Right kidney (tissue), 1 donor: ENCODE measurements at regions not wholly inside any gene's neighbourhood (a gene's known extent, or its start where the extent isn't known, plus 50 kb on each side); places are given as distances from the start of the nearest gene placed in this dataset.

Source experiments
- DNase-seq: peaks from one replicate; pipeline ENCODE4 v3.0.0-alpha.2; 2016

DNA sequence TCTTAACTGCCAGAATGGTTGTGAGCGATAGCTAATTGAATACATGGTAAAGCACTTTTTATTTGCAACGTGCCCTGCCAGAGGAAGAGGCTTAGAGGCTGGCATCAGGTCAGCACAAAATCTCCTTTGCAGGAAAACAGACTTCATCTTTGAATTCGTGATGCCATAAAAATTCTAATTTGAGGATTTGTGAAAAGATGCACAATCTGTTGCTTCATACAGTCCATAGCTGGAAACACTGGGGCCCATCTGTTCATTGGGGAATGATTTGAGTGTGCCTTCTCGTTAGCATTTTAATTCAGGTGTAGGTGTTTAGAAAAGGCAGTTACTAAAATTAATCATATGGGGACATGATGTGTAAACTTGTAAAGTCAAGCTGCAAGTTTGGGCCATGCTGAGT lies 876.0 kb downstream of the SLC4A3 start:
- DNase-seq: no peak

DNA sequence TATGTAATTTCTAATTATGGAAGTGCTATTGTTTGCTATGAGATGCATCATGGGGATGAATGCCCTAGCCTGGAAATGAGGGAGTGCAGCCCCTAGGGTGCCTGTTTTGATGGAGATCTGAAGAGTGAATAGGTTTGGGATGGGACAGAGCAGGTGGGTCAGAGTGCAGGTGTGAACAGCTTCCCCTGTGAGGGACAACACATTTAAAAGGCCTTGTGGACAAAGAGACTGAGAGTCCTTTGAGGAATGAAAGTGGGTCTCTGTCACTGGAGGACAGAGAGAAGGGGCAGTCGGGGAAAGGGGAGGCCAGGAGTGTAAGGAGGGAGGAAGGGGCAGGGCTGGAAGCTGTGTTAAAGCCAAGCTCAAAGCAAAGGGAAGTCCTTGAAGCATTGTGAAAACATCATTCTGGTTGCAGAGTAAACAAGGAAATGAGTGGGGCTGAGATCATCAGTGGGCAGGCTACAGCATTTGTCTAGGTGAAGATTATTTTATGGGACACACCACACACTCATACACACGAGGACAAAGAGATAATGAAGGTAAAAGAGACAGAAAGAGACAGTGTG lies 877.6 kb downstream of the SLC4A3 start:
- DNase-seq: no peak

DNA sequence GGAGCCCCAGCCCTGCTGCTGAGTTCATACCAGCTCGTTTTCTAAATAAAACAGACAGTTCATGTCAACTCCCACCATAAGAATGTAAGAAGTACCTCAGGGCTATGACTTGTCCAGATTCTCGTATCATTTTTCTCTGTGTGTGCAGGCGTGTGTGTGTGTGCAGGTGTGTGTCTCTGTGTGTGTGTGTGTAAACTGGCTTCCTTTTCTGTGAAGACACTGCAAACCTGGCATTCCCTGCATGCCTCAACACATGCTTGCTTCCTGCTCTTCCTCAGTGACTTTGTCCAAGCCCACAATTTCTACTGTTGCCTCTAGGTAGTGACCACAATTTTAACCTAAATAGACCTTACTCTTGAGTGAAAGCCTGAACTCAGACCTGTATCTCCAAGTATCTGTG lies 879.0 kb downstream of the SLC4A3 start:
- no peak for DNase-seq

DNA sequence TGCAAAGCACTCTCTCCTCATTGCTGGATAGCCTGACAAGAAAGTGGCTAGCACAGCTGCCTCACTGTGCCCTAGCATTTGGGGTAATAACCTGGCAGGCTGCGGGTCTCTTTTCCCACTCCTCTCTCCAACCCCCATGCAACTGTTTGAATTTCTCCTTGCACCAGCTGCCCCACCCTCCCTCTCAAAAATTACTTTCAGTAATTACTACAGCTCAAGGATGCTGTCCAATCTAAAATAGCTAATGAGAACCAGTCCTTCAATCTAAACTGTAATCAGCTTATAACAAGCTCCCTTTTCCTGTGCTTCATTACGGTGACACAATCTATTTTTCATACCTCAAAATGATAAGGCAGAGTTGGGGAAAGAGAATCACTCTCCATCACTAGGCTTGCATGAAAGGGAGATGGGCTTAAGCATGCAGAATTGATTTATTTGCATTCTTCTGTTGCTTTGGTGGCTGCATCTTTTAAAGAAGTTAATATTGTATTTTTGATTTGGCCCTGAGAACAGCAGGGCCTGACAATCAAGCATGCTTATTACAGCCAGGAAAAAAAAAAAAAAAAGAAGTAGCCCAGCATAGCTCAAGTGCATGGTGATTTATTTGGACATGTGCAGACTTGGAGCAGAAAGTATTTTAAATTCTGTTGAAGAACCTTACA lies 881.8 kb downstream of the SLC4A3 start:
- DNase-seq: no peak

DNA sequence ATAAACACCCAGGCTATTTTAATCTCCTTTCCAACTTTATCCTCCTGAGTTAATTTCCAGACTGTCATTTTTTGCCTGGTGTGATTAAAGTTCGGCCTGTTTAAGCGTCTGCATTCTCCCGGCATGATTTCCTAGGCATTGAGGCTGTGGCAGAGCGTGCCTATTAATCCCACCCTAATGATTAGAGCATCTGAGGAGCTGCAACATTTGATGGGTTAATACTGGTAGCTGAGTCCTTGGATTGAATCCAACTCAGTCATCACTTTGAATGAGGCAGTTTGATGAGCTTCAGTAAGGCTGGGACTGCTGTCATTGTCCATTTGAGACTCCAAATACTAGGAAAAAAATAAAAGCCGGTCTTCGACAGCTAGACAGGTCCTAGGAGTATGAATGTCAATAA lies 882.5 kb downstream of the SLC4A3 start:
- DNase-seq: no peak

DNA sequence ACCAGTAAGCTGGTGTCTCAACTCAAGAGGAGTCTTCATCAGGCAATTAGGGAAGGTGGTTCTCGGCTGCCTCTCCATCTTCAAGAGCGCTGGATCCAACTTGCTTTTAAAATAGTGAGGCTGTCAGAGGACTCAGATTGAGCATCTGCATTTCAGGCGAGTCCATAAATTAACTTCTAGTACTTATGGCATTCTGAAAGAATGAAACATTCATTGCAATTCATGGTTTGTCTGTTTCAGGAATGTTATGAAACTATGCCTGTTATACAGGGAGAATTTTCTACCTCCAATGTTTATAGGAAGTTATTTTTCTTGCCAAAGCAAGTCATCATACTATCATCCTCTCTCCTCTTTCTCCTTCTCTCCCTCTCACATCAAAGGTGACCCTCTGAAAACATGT lies 883.2 kb downstream of the SLC4A3 start:
- no peak for DNase-seq

DNA sequence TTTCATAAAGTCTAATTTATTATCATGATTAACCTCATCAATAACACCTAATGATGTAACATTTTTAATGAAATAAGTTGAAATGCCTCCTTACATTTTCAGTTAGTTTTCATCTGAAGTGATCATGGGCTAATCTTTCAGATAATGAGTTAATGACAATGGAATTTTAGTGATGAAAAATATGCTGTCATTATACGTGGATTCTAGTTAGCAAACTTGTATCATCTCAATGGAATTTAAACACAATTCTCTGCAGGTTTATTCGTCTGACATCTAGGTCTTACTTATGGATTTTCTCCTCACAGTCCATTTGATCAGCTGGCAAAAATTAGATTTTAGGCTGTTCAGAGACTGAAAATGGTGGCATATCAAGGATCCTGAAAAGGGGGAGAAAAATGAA lies 885.0 kb downstream of the SLC4A3 start:
- DNase-seq: no peak

DNA sequence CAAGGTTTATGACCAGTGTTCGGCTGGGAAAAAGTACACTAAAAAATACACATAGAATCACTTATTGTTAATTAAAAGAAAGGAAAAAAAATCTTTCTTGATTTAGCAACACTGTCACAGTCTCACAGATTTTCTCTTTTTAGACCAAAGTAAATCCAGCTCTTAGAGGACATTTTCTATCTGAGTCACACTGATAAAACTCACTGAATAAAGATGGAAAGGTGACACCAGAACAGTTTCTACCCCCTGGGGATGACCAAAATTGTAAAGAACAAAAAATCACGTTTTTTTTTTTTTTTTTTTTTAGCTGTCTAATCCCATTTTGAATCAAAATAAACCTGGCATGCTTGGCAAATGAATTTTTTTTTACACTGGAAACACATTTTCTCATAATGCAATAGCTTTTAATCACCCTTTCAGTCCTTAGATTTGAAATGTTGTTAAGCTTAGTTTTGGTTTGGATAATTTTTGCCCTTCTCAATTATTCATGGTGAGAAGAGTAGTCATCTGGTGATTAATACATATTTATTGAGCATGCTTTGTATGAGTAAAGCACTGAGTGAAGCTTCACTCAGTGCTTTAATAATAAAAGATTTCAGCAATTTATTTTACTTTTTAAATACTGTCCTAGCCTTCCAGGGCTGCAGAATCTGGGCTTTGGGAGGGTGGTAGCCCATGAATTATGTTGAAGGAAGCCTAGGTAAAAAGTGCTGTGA lies 886.3 kb downstream of the SLC4A3 start:
- DNase-seq: no peak

DNA sequence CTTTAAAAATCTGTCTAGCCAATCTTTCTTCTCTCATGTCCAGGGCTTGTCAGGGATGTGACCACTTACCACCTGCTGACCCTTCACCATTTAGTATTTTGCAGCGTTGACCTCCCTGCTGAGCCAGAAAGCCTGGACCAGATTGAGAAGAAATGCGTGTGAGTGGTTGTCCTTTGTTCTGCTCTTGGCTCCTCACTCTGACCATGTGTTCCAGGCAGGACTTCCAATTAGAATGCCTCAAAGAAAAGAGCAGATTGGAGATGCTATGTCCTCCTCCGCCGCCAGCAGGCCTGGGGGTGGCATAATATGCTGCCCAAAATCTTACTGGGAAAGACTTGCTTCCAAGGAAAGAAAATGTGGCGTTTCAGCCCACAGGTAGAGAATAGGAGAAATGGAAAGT lies 894.1 kb downstream of the SLC4A3 start:
- DNase-seq: no peak

DNA sequence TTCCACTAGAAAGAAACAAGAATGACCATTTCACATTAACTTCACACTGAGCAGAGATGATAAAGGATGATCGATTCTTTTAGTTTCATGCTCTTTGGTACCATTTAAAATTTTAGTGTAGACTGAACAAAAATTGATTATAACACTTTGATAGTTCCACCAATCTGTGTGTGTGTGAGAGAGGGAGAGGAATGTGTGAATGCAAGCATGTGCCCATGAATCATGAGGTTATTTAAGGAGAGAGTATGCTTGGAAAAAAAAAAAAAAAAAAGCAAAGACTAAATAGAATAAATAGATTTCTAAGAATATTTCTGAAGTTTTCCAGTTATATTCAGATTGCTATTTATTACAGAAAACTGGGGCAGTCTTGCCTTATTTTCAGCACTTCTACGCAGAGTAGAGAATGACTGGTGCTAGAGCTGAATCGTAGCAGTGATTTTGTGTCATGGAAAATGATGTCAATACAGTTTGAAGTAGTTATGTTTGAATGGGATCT lies 900.8 kb downstream of the SLC4A3 start:
- DNase-seq: no peak

DNA sequence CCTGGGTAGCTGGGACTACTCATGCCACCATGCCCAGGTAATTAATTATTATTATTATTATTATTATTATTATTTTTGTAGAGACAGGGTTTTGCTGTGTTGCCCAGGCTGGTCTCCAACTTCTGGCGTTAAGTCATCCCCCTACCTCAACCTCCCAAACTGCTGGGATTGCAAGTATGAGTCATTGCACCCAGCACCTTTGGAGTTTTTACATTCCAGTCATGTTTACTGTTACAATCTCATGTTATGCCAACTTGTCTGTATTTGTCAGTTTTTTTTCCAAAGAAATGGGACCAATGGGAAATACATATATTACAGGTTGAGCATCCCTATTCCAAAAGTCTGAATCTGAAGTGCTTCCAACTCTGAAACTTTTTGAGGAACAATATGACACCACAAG lies 903.8 kb downstream of the SLC4A3 start:
- no peak for DNase-seq

DNA sequence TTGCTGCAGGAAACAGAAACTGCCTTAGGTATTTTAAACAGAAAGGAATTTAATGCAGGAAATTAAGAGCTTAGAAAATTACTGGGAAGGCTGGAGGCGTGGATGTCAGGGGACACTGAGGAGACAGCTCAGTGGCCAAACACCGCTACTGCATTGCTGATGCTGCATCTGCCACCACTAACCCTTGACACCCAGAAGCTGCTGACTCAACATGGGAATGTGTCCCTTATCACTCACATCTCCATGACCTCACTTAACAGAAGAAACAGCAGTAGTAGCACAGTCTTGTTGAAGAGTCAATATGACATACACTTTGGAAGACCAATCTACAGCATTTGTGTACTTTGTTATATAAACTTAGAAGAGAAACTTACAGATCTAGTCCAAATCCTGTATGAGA lies 906.1 kb downstream of the SLC4A3 start:
- DNase-seq: no peak

DNA sequence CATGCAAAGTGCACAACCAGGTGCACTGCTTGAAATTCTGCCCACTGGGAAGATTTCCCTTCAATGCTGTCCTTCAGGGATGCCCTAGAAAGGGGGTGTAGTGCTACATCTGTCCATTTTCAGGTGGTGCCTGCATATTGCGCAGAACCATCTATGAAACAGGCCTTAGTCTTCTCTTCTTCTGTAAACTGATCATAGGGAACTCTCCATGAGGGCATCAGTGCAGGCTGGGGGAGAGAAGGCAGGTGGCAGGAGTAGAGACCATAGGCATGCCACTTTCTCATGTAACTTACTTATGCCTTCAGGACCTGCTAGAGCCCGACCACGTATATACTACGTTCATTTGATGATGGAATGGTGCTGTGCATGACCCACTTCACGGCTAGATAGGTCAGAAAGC lies 912.1 kb downstream of the SLC4A3 start:
- no peak for DNase-seq

DNA sequence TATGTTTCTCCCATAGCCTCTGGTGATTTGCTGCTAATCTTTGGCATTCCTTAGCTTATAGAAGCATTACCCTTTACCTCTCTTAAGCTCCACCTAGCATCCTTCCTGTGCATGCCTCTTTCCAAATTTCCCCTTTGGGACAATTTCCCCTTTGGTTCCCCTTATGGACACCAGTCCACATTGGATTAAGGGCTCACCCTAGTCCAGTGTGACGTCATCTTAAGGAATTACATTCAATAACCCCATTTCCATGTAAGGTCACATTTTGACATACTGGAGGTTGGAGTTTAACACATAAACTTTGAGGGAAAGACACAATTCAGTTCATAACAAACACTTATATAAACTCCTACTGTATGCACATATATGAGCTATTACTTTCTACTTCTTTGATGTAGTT lies 916.6 kb downstream of the SLC4A3 start:
- no peak for DNase-seq

DNA sequence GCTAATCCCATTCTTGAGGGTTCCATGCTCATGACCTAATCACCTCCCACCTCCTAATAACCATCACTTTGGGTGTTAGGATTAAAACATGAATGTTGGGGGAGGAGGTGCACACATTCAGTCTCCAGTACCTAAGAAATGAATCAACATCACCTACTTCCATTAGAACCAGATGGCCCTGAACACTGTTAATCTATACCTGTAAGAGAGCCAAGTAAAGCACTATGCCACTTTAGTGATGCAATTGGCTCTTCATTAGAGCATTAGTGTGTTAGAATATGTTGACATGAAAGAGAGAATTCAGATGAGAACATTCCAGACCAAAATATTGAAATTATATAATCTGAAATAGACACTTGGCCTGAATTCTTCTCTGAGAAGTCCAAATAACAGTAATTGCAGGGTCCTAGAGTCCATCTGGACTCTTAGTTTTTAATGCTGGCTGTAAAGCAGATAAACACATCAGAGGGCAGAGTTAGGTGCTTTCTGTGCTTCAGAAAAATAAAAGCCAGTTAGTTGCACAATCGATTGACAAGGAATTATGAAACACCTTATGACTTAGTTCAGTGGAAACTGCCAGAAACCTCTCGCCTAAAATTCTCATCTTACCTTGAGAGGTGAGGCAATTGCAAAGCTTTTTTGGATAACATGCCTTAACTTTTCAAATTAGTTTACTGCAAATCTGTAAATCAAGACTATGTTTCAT lies 923.7 kb downstream of the SLC4A3 start:
- no peak for DNase-seq

DNA sequence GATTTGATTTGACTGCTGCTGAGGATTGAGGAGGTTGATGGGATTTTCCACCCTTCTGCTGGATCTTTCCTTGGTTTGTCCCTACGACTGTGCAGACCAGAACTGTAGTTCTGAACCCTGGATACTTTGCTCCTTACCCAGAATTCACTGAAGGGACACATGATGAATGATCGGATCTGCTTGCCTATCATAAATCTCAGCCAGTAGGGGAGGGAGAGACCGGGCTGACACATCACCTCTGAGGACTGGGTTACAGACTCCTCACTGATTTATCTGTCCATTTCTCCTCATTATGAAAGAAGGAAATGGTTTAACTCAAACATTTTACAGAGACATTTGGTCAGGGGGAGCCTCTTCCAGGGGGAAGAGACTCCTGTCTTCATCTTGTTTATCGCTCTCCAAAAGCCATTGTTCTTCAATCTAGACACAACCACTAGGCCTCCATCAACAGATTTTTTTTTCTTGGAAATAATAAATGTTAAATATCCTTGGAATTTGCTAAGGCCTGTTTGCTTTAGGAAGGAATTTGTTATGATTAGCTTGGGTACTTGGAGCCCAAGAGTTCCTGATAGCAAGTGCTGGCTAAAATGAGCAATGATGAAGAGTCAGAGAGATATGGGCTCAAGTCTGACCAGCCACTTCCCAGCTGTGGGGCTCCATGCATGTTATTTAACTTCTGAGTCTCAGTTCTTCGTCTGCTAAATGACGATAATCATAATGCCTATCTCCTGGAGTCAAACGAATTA lies 925.5 kb downstream of the SLC4A3 start:
- DNase-seq: peak; percentile 12

DNA sequence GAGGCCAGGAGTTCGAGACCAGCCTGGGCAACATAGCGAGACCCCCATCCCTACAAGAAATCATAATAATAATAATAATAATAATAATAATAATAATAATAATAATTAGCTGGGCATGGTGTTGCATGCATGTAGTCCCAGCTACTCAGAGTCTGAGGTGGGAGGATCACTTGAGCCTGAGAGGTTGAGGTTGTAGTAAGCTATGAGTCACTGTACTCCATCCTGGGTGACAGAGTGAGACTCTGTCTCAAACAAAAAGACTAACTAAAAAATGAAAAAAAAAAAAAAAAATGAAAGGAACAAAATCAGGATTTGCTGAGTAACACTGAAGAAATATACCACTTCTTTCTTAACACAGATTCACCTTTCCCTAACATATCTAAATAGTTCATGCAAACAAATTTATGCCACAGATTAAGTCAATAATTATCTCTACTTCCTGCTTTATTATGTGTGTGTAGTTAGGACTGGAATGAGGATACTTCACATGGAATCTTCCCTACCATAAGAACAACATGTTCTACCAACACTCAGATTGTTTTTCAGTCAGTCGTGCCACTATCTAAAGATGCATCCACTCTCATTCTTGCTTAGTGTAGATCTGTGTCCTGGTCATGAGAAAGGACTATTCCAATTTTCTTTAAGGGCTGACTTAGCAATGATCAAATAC lies 928.7 kb downstream of the SLC4A3 start:
- DNase-seq: no peak

DNA sequence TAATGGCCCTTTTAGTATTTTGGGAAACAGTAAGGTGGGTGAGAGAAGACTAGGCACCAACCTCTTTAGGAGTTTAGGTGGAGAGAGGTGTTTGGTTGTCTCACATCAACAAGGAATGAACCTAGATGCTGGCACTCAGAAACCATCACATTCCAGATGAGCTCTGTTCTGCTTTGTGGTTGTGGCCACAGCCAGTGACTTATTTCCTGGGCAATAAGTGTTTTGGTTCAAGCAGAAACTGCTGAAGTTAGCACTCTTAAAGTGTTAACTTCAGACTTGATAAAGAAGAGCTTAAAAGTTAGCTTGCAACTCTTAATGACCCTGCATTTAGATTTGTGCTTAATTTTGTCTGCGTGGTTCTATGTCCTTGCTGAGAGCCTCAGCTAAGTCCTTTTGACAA lies 929.2 kb downstream of the SLC4A3 start:
- no peak for DNase-seq

DNA sequence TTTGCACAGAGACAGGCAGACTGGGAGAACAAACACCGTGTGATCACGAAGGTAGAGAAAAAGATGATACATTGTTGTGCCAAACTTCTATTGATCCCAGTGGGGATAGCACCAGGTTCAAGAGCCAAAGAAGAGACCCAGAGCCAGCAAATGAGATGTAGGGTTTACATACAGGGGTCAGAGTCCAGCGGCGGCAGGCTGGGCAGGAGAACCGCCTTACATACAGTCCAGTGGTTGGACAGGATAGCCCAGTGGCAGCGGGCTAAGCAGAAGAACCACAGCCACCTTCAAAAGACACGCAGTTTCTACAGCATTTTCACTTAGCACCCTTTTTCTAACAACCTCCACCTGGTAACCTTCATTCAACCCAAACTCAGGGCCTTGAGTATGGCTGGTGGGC lies 932.8 kb downstream of the SLC4A3 start:
- DNase-seq: no peak

DNA sequence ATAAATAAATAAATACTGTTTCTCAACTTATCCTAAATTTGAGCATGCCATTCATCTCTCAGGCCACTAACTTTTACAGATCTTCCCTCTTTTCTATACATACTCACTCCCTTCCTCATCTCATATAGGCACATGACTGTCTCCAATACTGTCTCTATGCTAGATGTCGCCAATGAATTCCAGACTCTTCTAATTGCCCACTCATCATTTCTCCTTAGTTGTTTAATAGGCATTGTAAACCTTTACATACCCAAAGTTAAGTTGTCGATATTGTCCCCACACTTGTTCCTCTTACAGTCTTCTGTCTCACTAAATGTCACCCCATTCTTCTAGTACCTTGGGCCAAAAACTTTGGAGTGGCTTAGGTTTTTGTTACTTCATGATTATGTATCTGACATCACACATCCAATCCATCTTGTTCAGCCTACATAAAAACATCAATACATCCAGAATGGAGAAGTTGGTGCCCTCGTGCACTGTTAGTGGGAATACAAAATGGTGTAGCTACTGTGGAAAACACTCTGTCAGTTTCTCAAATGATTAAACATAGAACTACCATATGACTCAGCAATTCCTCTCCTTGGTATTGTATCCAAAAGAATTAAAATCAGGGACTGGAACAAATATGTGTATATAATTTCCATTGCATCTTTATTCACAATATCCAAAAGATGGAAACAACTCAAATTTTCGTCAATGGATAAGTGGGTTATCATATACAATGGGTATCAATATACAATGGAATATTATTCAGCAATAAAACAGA lies 935.1 kb downstream of the SLC4A3 start:
- no peak for DNase-seq

DNA sequence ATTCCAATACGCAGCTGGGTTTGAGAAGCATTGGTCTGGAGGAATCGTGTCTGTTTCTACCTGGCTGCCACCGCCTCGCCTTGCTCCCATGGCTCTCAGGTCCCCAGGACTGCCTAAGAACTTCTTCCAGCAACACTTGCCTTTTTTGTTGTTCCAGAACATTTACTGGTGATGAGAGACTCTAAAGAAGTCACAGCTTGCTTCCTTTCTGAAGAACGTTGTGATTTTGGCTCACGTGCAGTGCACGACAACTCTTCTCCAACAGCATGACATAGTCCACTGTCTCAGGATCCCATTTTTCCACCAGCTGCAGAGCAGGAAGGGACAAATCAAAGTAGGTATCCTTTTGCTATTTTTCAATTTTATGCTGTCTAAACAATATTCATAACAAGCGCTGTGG lies 940.9 kb downstream of the SLC4A3 start:
- DNase-seq: no peak
